PC-9 (cell line): ENCODE measurements at regions not wholly inside any gene's neighbourhood (a gene's known extent, or its start where the extent isn't known, plus 50 kb on each side); places are given as distances from the start of the nearest gene placed in this dataset.

Experiments used
- BruUV-seq: library from RNA; stranded (reverse); fragments of 400-500 nt; replicated peaks from 2 replicates; lab custom pipeline; 2021; lab: Mats Ljungman, UMichigan
- CTCF ChIA-PET: fragments of 300-600 bp; sonication (Branson Sonifier 250); formaldehyde crosslinking; loops from one replicate; lab custom pipeline; 2022; ENCODE audit warnings: antibody characterized with exemption; lab: Charles Lee
- POLR2A ChIA-PET: fragments of 300-600 bp; sonication (Branson Sonifier 250); formaldehyde crosslinking; loops from one replicate; lab custom pipeline; 2022; ENCODE audit warnings: antibody characterized with exemption; ENCODE audit not compliant: unreplicated experiment; lab: Charles Lee
- DNase-seq, 2 experiments: peaks; one replicate each; pipeline versions ENCODE4 v3.0.0 to v3.0.0-alpha.2; 2015 to 2022; ENCODE audit warnings: mixed read lengths in 1 of 2
- H2AFZ ChIP-seq: fragments of 200-600 bp; sonication (generic); 2 replicates; pipeline ENCODE4 v1.8.1; 2017; ENCODE audit warnings: antibody characterized with exemption
- H3F3A ChIP-seq: fragments of 200-600 bp; sonication (generic); 2 replicates; pipeline ENCODE4 v1.8.1; 2017; ENCODE audit warnings: antibody characterized with exemption, mild to moderate bottlenecking, low read depth; ENCODE audit not compliant: insufficient read depth
- H3K27ac ChIP-seq: fragments of 200-600 bp; sonication (generic); 2 replicates; pipeline ENCODE4 v1.6.1; 2016; ENCODE audit warnings: mixed run types
- H3K27me3 ChIP-seq: fragments of 200-600 bp; sonication (generic); 2 replicates; pipeline ENCODE4 v1.6.1; 2016; ENCODE audit warnings: low read depth, mixed run types; ENCODE audit not compliant: insufficient read depth
- H3K36me3 ChIP-seq: fragments of 200-600 bp; sonication (generic); 2 replicates; pipeline ENCODE4 v1.6.1; 2016; ENCODE audit warnings: low read depth, mixed run types
- H3K4me1 ChIP-seq: fragments of 200-600 bp; sonication (generic); replicated peaks from 2 replicates; pipeline ENCODE4 v1.6.1; 2016; ENCODE audit warnings: mixed run types; ENCODE audit not compliant: insufficient read depth
- H3K4me2 ChIP-seq: fragments of 200-600 bp; sonication (generic); 2 replicates; pipeline ENCODE4 v1.6.1; 2017; ENCODE audit warnings: mixed run types
- H3K4me3 ChIP-seq: fragments of 200-600 bp; sonication (generic); 2 replicates; pipeline ENCODE4 v1.6.1; 2016; ENCODE audit warnings: mixed run types
- H3K79me2 ChIP-seq: fragments of 200-600 bp; sonication (generic); 2 replicates; pipeline ENCODE4 v1.6.1; 2017; ENCODE audit warnings: low read depth, mixed run types
- H3K9me2 ChIP-seq: fragments of 200-600 bp; sonication (generic); 2 replicates; pipeline ENCODE4 v1.8.1; 2017; ENCODE audit warnings: mild to moderate bottlenecking; ENCODE audit not compliant: insufficient read depth
- H3K9me3 ChIP-seq: fragments of 200-600 bp; sonication (generic); 2 replicates; pipeline ENCODE4 v1.8.1; 2016; ENCODE audit warnings: low read depth; ENCODE audit not compliant: insufficient read depth
- H4K20me1 ChIP-seq: fragments of 200-600 bp; sonication (generic); 2 replicates; pipeline ENCODE4 v1.8.1; 2017; ENCODE audit not compliant: insufficient read depth
- CTCF ChIP-seq: fragments of 200-600 bp; sonication (generic); conservative IDR thresholded peaks from 2 replicates; pipeline ENCODE4 v1.6.1; 2017; ENCODE audit warnings: mixed run types, antibody characterized with exemption, mild to moderate bottlenecking, moderate library complexity
- EZH2 ChIP-seq: fragments of 200-600 bp; sonication (generic); IDR thresholded peaks from 2 replicates; pipeline ENCODE4 v1.8.0; 2017; ENCODE audit warnings: antibody characterized with exemption, low read depth
- intact Hi-C: fragments of 100-400 bp; cut with micrococcal nuclease; formaldehyde crosslinking; loops from one replicate; pipeline ENCODE4 v1.10.0; 2022; ENCODE audit not compliant: unreplicated experiment

GRCh38 chr4:23364167-23364566 is 525.7 kb downstream of the PPARGC1A start:
- DNase-seq = no peak
- Histone ChIP-seq H3K79me2 (no peaks in the 10 kb centered on the region), H4K20me1 (no peaks in the 10 kb centered on the region), H3K9me3 (no peaks in the 10 kb centered on the region), H3K27me3 (no peaks in the 10 kb centered on the region), H3K9me2 (no peaks in the 10 kb centered on the region), H3K4me3 (no peak overlapping the region), H3K27ac (no peak overlapping the region), H3K4me2 (no peak overlapping the region), H3K4me1 (no peaks in the 10 kb centered on the region), H2AFZ (no peak overlapping the region), H3F3A (no peaks in the 10 kb centered on the region), H3K36me3 (no peaks in the 10 kb centered on the region)
- TF ChIP-seq CTCF (no peak), EZH2 (no peak)
- intact Hi-C loops = no loop called here
- ChIA-PET POLR2A (no interaction called here), CTCF (no interaction called here)
- no TSS peak for BruUV-seq

GRCh38 chr4:23361453-23361852 is 528.4 kb downstream of the PPARGC1A start:
- Histone ChIP-seq H2AFZ (no peak overlapping the region), H3K36me3 (no peaks in the 10 kb centered on the region), H3K79me2 (no peaks in the 10 kb centered on the region), H3K4me2 (no peak overlapping the region), H3K27me3 (no peaks in the 10 kb centered on the region), H3K27ac (no peak overlapping the region), H3K9me3 (no peaks in the 10 kb centered on the region), H3K9me2 (no peaks in the 10 kb centered on the region), H3K4me3 (no peak overlapping the region), H4K20me1 (no peaks in the 10 kb centered on the region), H3F3A (no peaks in the 10 kb centered on the region), H3K4me1 (no peaks in the 10 kb centered on the region)
- no peak for DNase-seq
- TF ChIP-seq CTCF = no peak
- TF ChIP-seq EZH2 = no peak
- intact Hi-C loops = no loop called here
- ChIA-PET CTCF (no interaction called here), POLR2A (no interaction called here)
- BruUV-seq = no TSS peak

DNA sequence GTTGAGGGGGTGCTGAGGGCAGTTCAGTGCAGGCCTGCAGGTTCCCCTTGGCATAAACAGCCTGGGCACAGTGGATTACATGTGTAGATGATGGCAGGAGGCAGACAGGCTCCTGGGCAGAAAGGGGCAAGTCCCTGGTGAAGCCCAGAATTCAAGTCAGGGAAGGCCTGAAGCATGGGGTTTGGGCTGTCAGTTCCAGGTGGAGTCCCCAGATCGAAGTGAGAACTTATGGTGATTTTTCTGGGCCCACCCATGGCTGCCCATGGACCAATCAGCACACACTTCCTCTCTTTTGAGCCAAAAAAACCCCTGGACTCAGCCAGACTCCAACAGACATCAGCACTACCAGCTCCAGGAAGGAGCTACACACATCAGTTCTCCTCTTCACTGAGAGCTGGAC is 529.1 kb downstream of the PPARGC1A start:
- Histone ChIP-seq H3K4me1 (no peaks in the 10 kb centered on the region), H3K9me2 (no peaks in the 10 kb centered on the region), H2AFZ (no peak overlapping the region), H3K4me3 (no peak overlapping the region), H3K27ac (no peak overlapping the region), H3K27me3 (no peaks in the 10 kb centered on the region), H3F3A (no peaks in the 10 kb centered on the region), H3K4me2 (no peak overlapping the region), H4K20me1 (no peaks in the 10 kb centered on the region), H3K36me3 (no peaks in the 10 kb centered on the region), H3K79me2 (no peaks in the 10 kb centered on the region), H3K9me3 (no peaks in the 10 kb centered on the region)
- no TSS peak for BruUV-seq
- intact Hi-C loops = no loop called here
- ChIA-PET POLR2A (no interaction called here), CTCF (no interaction called here)
- TF ChIP-seq EZH2 (no peak), CTCF (no peak)
- no peak for DNase-seq
